Neural cell (in vitro differentiated cells): ENCODE measurements at regions not wholly inside any gene's neighbourhood (a gene's known extent, or its start where the extent isn't known, plus 50 kb on each side); places are given as distances from the start of the nearest gene placed in this dataset.

Source experiments
- H2AFZ ChIP-seq: fragments of 200-600, 300-800 bp; sonication (generic), shearing (Covaris generic); 2 replicates; pipeline ENCODE4 v1.6.0; 2014; ENCODE audit warnings: low read depth, mild to moderate bottlenecking, antibody characterized with exemption, low read length, moderate library complexity
- H3F3A ChIP-seq: fragments of 200-600 bp; shearing (Covaris generic); 2 replicates; pipeline ENCODE4 v1.6.1; 2016; ENCODE audit warnings: mild to moderate bottlenecking, moderate library complexity, mixed read lengths, antibody characterized with exemption, low read length; ENCODE audit not compliant: insufficient read depth, poor library complexity, severe bottlenecking
- H3K27ac ChIP-seq: fragments of 200-600, 300-800 bp; sonication (generic), shearing (Covaris generic); 2 replicates; pipeline ENCODE4 v1.5.1; 2014; ENCODE audit warnings: mild to moderate bottlenecking, low read length, moderate library complexity
- H3K27me3 ChIP-seq: fragments of 300-800, 200-600 bp; sonication (generic), shearing (Covaris generic); 2 replicates; pipeline ENCODE4 v1.6.0; 2014; ENCODE audit warnings: mild to moderate bottlenecking, low read depth, low read length, moderate library complexity; ENCODE audit not compliant: insufficient read depth
- H3K36me3 ChIP-seq: fragments of 300-800, 200-600 bp; sonication (generic), shearing (Covaris generic); 2 replicates; pipeline ENCODE4 v1.5.1; 2014; ENCODE audit warnings: mild to moderate bottlenecking, antibody characterized with exemption, low read length, moderate library complexity; ENCODE audit not compliant: insufficient read depth
- H3K4me2 ChIP-seq: fragments of 300-800, 200-600 bp; sonication (generic), shearing (Covaris generic); 2 replicates; pipeline ENCODE4 v1.6.0; 2014; ENCODE audit warnings: mild to moderate bottlenecking, low read length
- H3K4me3 ChIP-seq: fragments of 300-800, 200-600 bp; sonication (generic), shearing (Covaris generic); 2 replicates; pipeline ENCODE4 v1.5.1; 2014; ENCODE audit warnings: mild to moderate bottlenecking, low read length, moderate library complexity
- H3K79me2 ChIP-seq: fragments of 200-600 bp; shearing (Covaris generic); replicated peaks from 2 replicates; pipeline ENCODE4 v1.6.0; 2014; ENCODE audit warnings: mild to moderate bottlenecking, low read length, moderate library complexity; ENCODE audit not compliant: insufficient read depth
- H3K9ac ChIP-seq: fragments of 300-800, 200-600 bp; sonication (generic), shearing (Covaris generic); 2 replicates; pipeline ENCODE4 v1.6.1; 2016; ENCODE audit warnings: mild to moderate bottlenecking, low read length, mixed read lengths
- H3K9me2 ChIP-seq: fragments of 200-600 bp; shearing (Covaris generic); 2 replicates; pipeline ENCODE4 v1.6.1; 2016; ENCODE audit warnings: mild to moderate bottlenecking, low read length, mixed read lengths; ENCODE audit not compliant: insufficient read depth
- H3K9me3 ChIP-seq: fragments of 200-600, 300-800 bp; sonication (generic), shearing (Covaris generic); 2 replicates; pipeline ENCODE4 v1.6.1; 2016; ENCODE audit warnings: mild to moderate bottlenecking, mixed run types, low read length, moderate library complexity, mixed read lengths
- H4K20me1 ChIP-seq: fragments of 200-600 bp; shearing (Covaris generic); 2 replicates; pipeline ENCODE4 v1.6.1; 2016; ENCODE audit warnings: mild to moderate bottlenecking, mixed run types; ENCODE audit not compliant: insufficient read depth
- EP300 ChIP-seq: fragments of 450-650 bp; conservative IDR thresholded peaks from 2 replicates; pipeline ENCODE4 v1.6.1; 2014; ENCODE audit warnings: antibody characterized with exemption, mild to moderate bottlenecking, moderate library complexity; ENCODE audit not compliant: poor library complexity, severe bottlenecking
- EZH2 ChIP-seq: fragments of 200-600, 300-800 bp; shearing (Covaris generic), sonication (generic); IDR thresholded peaks from 2 replicates; pipeline ENCODE4 v1.6.1; 2014; ENCODE audit warnings: antibody characterized with exemption, low read length, borderline replicate concordance, mild to moderate bottlenecking; ENCODE audit not compliant: insufficient read depth, poor library complexity, severe bottlenecking
- MXI1 ChIP-seq: fragments of 450-650 bp; conservative IDR thresholded peaks from 2 replicates; pipeline ENCODE4 v1.6.1; 2014; ENCODE audit warnings: antibody characterized with exemption, mild to moderate bottlenecking; ENCODE audit not compliant: poor library complexity, severe bottlenecking
- POLR2AphosphoS5 ChIP-seq: IDR thresholded peaks from 2 replicates; pipeline ENCODE4 v1.6.1; 2012
- RAD21 ChIP-seq: fragments of 450-650 bp; conservative IDR thresholded peaks from 2 replicates; pipeline ENCODE4 v1.6.1; 2014; ENCODE audit warnings: antibody characterized with exemption, mild to moderate bottlenecking, moderate library complexity
- SMC3 ChIP-seq: fragments of 450-650 bp; conservative IDR thresholded peaks from 2 replicates; pipeline ENCODE4 v1.6.1; 2014; ENCODE audit warnings: antibody characterized with exemption, mild to moderate bottlenecking, moderate library complexity; ENCODE audit not compliant: poor library complexity
- TAF1 ChIP-seq: IDR thresholded peaks from 2 replicates; pipeline ENCODE4 v1.6.1; 2012; ENCODE audit warnings: low read depth
- TF ChIP-seq, protein P1 (sequence below): IDR thresholded peaks from 2 replicates; pipeline ENCODE4 v1.6.1; 2012; ENCODE audit warnings: borderline replicate concordance
- TF ChIP-seq, protein P2 (sequence below): fragments of 450-650 bp; IDR thresholded peaks from 2 replicates; pipeline ENCODE4 v1.5.1; 2014; ENCODE audit warnings: antibody characterized with exemption, mild to moderate bottlenecking, moderate library complexity; ENCODE audit not compliant: poor library complexity, severe bottlenecking

DNA sequence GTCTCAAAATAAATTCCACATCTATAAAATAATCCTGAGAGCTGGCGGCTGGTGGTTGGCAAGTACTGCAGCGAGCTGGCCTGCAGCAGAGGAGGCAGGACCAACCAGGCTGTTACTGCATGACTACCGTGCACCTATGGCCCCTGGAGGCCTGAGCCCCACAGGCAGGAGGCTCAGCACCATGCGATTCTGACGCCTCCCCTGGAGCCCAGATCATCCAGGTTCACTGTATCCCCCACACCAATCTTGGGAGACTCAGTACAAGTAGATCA, 159.5 kb upstream of the NCAM1 start:
- no peaks in the 10 kb centered on the region for H3K27me3 ChIP-seq
- TF ChIP-seq, protein P1, sequence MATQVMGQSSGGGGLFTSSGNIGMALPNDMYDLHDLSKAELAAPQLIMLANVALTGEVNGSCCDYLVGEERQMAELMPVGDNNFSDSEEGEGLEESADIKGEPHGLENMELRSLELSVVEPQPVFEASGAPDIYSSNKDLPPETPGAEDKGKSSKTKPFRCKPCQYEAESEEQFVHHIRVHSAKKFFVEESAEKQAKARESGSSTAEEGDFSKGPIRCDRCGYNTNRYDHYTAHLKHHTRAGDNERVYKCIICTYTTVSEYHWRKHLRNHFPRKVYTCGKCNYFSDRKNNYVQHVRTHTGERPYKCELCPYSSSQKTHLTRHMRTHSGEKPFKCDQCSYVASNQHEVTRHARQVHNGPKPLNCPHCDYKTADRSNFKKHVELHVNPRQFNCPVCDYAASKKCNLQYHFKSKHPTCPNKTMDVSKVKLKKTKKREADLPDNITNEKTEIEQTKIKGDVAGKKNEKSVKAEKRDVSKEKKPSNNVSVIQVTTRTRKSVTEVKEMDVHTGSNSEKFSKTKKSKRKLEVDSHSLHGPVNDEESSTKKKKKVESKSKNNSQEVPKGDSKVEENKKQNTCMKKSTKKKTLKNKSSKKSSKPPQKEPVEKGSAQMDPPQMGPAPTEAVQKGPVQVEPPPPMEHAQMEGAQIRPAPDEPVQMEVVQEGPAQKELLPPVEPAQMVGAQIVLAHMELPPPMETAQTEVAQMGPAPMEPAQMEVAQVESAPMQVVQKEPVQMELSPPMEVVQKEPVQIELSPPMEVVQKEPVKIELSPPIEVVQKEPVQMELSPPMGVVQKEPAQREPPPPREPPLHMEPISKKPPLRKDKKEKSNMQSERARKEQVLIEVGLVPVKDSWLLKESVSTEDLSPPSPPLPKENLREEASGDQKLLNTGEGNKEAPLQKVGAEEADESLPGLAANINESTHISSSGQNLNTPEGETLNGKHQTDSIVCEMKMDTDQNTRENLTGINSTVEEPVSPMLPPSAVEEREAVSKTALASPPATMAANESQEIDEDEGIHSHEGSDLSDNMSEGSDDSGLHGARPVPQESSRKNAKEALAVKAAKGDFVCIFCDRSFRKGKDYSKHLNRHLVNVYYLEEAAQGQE = no peak
- no peak for TF ChIP-seq EP300
- TF ChIP-seq EZH2 = no peak
- no peak for TF ChIP-seq TAF1
- TF ChIP-seq RAD21 = no peak
- no peak for TF ChIP-seq MXI1
- TF ChIP-seq POLR2AphosphoS5 = no peak
- TF ChIP-seq SMC3 = no peak
- no peaks in the 10 kb centered on the region for H3K36me3 ChIP-seq
- H3K4me3 ChIP-seq = no peak overlapping the region
- no peak overlapping the region for H3K9ac ChIP-seq
- H2AFZ ChIP-seq = no peak overlapping the region
- no peaks in the 10 kb centered on the region for H4K20me1 ChIP-seq
- no peaks in the 10 kb centered on the region for H3K9me3 ChIP-seq
- H3K27ac ChIP-seq = no peak overlapping the region
- H3K79me2 ChIP-seq = no peaks in the 10 kb centered on the region
- H3K4me2 ChIP-seq = no peak overlapping the region
- H3F3A ChIP-seq = no peaks in the 10 kb centered on the region
- no peaks in the 10 kb centered on the region for H3K9me2 ChIP-seq

DNA sequence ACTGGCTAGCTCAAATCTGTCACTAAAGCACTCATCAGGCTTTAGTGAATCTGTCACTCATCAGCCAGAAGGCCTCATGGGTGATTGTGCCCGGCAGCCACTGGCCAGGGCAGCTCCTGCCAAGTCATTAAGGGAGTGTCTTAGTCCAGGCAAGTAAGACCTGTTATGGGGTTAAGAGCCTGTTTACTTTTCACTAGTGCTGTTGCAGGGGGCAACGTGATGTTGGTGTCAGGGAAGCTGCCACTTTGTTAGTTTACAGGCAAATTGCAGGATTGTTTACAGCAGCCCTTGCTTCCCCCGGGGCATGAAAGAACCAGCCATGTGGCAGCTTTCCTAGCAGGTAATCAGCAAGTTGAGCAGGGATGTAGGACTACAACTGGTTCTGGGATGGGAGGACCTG, 155.6 kb upstream of the NCAM1 start:
- no peak overlapping the region for H3K4me3 ChIP-seq
- H3K9ac ChIP-seq = no peak overlapping the region
- H3K9me3 ChIP-seq = no peaks in the 10 kb centered on the region
- no peaks in the 10 kb centered on the region for H3K27me3 ChIP-seq
- H2AFZ ChIP-seq = no peak overlapping the region
- no peak overlapping the region for H3K4me2 ChIP-seq
- no peaks in the 10 kb centered on the region for H3K36me3 ChIP-seq
- H3K79me2 ChIP-seq = no peaks in the 10 kb centered on the region
- H4K20me1 ChIP-seq = no peaks in the 10 kb centered on the region
- no peak overlapping the region for H3K27ac ChIP-seq
- H3K9me2 ChIP-seq = no peaks in the 10 kb centered on the region
- no peaks in the 10 kb centered on the region for H3F3A ChIP-seq
- TF ChIP-seq, protein P1 = no peak
- TF ChIP-seq, protein P2, sequence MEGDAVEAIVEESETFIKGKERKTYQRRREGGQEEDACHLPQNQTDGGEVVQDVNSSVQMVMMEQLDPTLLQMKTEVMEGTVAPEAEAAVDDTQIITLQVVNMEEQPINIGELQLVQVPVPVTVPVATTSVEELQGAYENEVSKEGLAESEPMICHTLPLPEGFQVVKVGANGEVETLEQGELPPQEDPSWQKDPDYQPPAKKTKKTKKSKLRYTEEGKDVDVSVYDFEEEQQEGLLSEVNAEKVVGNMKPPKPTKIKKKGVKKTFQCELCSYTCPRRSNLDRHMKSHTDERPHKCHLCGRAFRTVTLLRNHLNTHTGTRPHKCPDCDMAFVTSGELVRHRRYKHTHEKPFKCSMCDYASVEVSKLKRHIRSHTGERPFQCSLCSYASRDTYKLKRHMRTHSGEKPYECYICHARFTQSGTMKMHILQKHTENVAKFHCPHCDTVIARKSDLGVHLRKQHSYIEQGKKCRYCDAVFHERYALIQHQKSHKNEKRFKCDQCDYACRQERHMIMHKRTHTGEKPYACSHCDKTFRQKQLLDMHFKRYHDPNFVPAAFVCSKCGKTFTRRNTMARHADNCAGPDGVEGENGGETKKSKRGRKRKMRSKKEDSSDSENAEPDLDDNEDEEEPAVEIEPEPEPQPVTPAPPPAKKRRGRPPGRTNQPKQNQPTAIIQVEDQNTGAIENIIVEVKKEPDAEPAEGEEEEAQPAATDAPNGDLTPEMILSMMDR = no peak
- peak; percentile 19 for TF ChIP-seq POLR2AphosphoS5
- TF ChIP-seq MXI1 = no peak
- TF ChIP-seq SMC3 = no peak
